CD4-positive, alpha-beta memory T cell (primary cell): ENCODE measurements at regions not wholly inside any gene's neighbourhood (a gene's known extent, or its start where the extent isn't known, plus 50 kb on each side); places are given as distances from the start of the nearest gene placed in this dataset.

Source experiments
- CTCF ChIA-PET: fragments of 350-600 bp; sonication (Branson Sonifier 250); formaldehyde crosslinking; loops from one replicate; lab custom pipeline; 2021; ENCODE audit warnings: inconsistent platforms; ENCODE audit not compliant: partially characterized antibody; lab: Charles Lee
- POLR2A ChIA-PET: fragments of 350-600 bp; sonication (Branson Sonifier 250); formaldehyde crosslinking; loops from one replicate; lab custom pipeline; 2021; ENCODE audit not compliant: partially characterized antibody; lab: Charles Lee
- DNase-seq, 5 donors: peaks; one replicate each; pipeline versions ENCODE4 v3.0.0 to v3.0.0-alpha.2; 2020 to 2022; ENCODE audit warnings: mixed read lengths in 1 of 5
- H3K27ac ChIP-seq: one replicate; pipeline ENCODE4 v1.7.0; 2013; ENCODE audit warnings: low read depth, low read length
- H3K27me3 ChIP-seq: 2 replicates; pipeline ENCODE4 v1.7.0; 2013; ENCODE audit warnings: mild to moderate bottlenecking, low read length, moderate library complexity; ENCODE audit not compliant: insufficient read depth
- H3K36me3 ChIP-seq: 2 replicates; pipeline ENCODE4 v1.7.0; 2013; ENCODE audit warnings: mild to moderate bottlenecking, low read length, moderate library complexity; ENCODE audit not compliant: insufficient read depth
- H3K4me1 ChIP-seq: 2 replicates; pipeline ENCODE4 v1.7.0; 2013; ENCODE audit warnings: mild to moderate bottlenecking, low read length, moderate library complexity; ENCODE audit not compliant: insufficient read depth
- H3K4me3 ChIP-seq, 2 donors: one replicate each; pipeline ENCODE4 v1.7.0; 2013; ENCODE audit warnings: low read length in 2 of 2, mild to moderate bottlenecking in 1 of 2
- H3K9me3 ChIP-seq, 2 donors: one replicate each; pipeline ENCODE4 v1.7.0; 2013; ENCODE audit warnings: low read length in 2 of 2, control low read depth in 1 of 2; ENCODE audit not compliant: control insufficient read depth in 1 of 2
- H3K27ac Mint-ChIP-seq, 7 donors: one replicate each; pipeline ENCODE4 v1.8.0; 2020 to 2021; ENCODE audit warnings: mixed read lengths in 7 of 7, mild to moderate bottlenecking in 6 of 7, inconsistent platforms in 3 of 7, moderate library complexity in 3 of 7
- H3K27me3 Mint-ChIP-seq, 2 donors: one replicate each; pipeline ENCODE4 v1.8.0; 2020 to 2021; ENCODE audit warnings: mixed read lengths in 2 of 2
- H3K36me3 Mint-ChIP-seq, 2 donors: one replicate each; pipeline ENCODE4 v1.8.0; 2020 to 2021; ENCODE audit warnings: mixed read lengths in 2 of 2, inconsistent platforms in 1 of 2, mild to moderate bottlenecking in 1 of 2
- H3K4me1 Mint-ChIP-seq, 4 donors: one replicate each; pipeline ENCODE4 v1.8.0; 2020 to 2021; ENCODE audit warnings: mixed read lengths in 4 of 4, mild to moderate bottlenecking in 1 of 4
- H3K4me3 Mint-ChIP-seq, 8 donors: one replicate each; pipeline ENCODE4 v1.8.0; 2020 to 2021; ENCODE audit warnings: mixed read lengths in 8 of 8, mild to moderate bottlenecking in 7 of 8, moderate library complexity in 6 of 8, inconsistent platforms in 3 of 8
- H3K9me3 Mint-ChIP-seq, 8 donors: one replicate each; pipeline ENCODE4 v1.8.0; 2020 to 2021; ENCODE audit warnings: mixed read lengths in 8 of 8, mild to moderate bottlenecking in 5 of 8, inconsistent platforms in 3 of 8, moderate library complexity in 1 of 8
- intact Hi-C: fragments of 100-400 bp; cut with micrococcal nuclease; formaldehyde crosslinking; loops from one replicate; pipeline ENCODE4 v1.15.1; 2023

GRCh38 chr18:24633121-24633520, 172.7 kb downstream of the HRH4 start:
- Histone ChIP-seq H3K9me3 (no peaks in the 10 kb centered on the region), H3K27ac (no peak overlapping the region), H3K4me3 (no peak overlapping the region), H3K27me3 (no peaks in the 10 kb centered on the region), H3K36me3 (no peaks in the 10 kb centered on the region), H3K4me1 (no peaks in the 10 kb centered on the region)
- intact Hi-C loops, result no loop called here
- Mint-ChIP-seq H3K36me3 (no peaks in the 10 kb centered on the region), H3K9me3 (no peaks in the 10 kb centered on the region), H3K27ac (no peak overlapping the region), H3K4me3 (no peak overlapping the region), H3K4me1 (no peaks in the 10 kb centered on the region), H3K27me3 (peaks cover 4 to 7% of the 10 kb centered on the region in 2 donors)
- ChIA-PET CTCF (no interaction called here), POLR2A (no interaction called here)
- DNase-seq, result no peak

GRCh38 chr18:24649571-24649970, 189.1 kb downstream of the HRH4 start:
- H3K9me3 Mint-ChIP-seq, result peaks cover 0 to 15% (median 11%) of the 10 kb centered on the region in 8 donors
- POLR2A ChIA-PET, result no interaction called here

GRCh38 chr18:24651434-24651833, 191.0 kb downstream of the HRH4 start:
- H3K36me3 ChIP-seq, result no peaks in the 10 kb centered on the region
- H3K27ac ChIP-seq, result no peak overlapping the region
- CTCF ChIA-PET, result no interaction called here
- POLR2A ChIA-PET, result no interaction called here
- intact Hi-C loops, result no loop called here
- Mint-ChIP-seq H3K27me3 (peaks cover 0 to 4% of the 10 kb centered on the region in 2 donors), H3K27ac (no peak overlapping the region), H3K4me3 (no peak overlapping the region), H3K9me3 (peaks cover 0 to 15% (median 11%) of the 10 kb centered on the region in 8 donors), H3K4me1 (no peaks in the 10 kb centered on the region), H3K36me3 (peaks cover 0 to 7% of the 10 kb centered on the region in 2 donors)
- no peak overlapping the region for H3K4me3 ChIP-seq
- DNase-seq, result no peak
- H3K9me3 ChIP-seq, result peaks cover 0 to 3% of the 10 kb centered on the region in 2 donors
- no peaks in the 10 kb centered on the region for H3K4me1 ChIP-seq
- H3K27me3 ChIP-seq, result no peaks in the 10 kb centered on the region

More at GRCh38 chr18:24649571-24649970, 189.1 kb downstream of the HRH4 start:
- H3K4me3 Mint-ChIP-seq, result no peak overlapping the region
- DNase-seq, result no peak
- no peaks in the 10 kb centered on the region for H3K36me3 ChIP-seq
- no peak overlapping the region for H3K27ac Mint-ChIP-seq
- H3K36me3 Mint-ChIP-seq, result peaks cover 0 to 7% of the 10 kb centered on the region in 2 donors
- H3K4me1 ChIP-seq, result no peaks in the 10 kb centered on the region
- no peak overlapping the region for H3K4me3 ChIP-seq
- peaks cover 2 to 5% of the 10 kb centered on the region in 2 donors for H3K27me3 Mint-ChIP-seq
- intact Hi-C loops, result no loop called here
- peaks cover 0 to 3% of the 10 kb centered on the region in 2 donors for H3K9me3 ChIP-seq
- H3K27ac ChIP-seq, result no peak overlapping the region
- H3K4me1 Mint-ChIP-seq, result no peaks in the 10 kb centered on the region
- H3K27me3 ChIP-seq, result no peaks in the 10 kb centered on the region
- CTCF ChIA-PET, result no interaction called here

GRCh38 chr18:24656050-24656449, 195.6 kb downstream of the HRH4 start:
- peaks cover 0 to 3% of the 10 kb centered on the region in 2 donors for H3K9me3 ChIP-seq
- no peak overlapping the region for H3K4me3 ChIP-seq
- ChIA-PET CTCF (interaction anchor here (1.0 kb wide), 1 partner anchor 16 kb away, joined by 3 read pairs; no protein-coding TSS in a partner anchor), POLR2A (no interaction called here)
- peaks cover 15% of the 10 kb centered on the region for H3K4me1 ChIP-seq
- H3K36me3 ChIP-seq, result no peaks in the 10 kb centered on the region
- H3K4me3 Mint-ChIP-seq, result no peak overlapping the region
- intact Hi-C loops, result no loop called here
- H3K9me3 Mint-ChIP-seq, result peaks cover 0 to 11% (median 6%) of the 10 kb centered on the region in 8 donors
- H3K36me3 Mint-ChIP-seq, result peaks cover 0 to 7% of the 10 kb centered on the region in 2 donors
- H3K27ac ChIP-seq, result no peak overlapping the region
- H3K4me1 Mint-ChIP-seq, result peaks cover 8 to 20% (median 12%) of the 10 kb centered on the region in 4 donors
- no peak overlapping the region for H3K27ac Mint-ChIP-seq
- no peak for DNase-seq
- H3K27me3 Mint-ChIP-seq, result no peaks in the 10 kb centered on the region
- no peaks in the 10 kb centered on the region for H3K27me3 ChIP-seq

GRCh38 chr18:24656551-24657443, 196.4 kb downstream of the HRH4 start:
- Histone ChIP-seq H3K27ac (no peak overlapping the region), H3K4me1 (peaks cover 19% of the 10 kb centered on the region), H3K36me3 (no peaks in the 10 kb centered on the region), H3K9me3 (peaks cover 0 to 3% of the 10 kb centered on the region in 2 donors), H3K4me3 (no peak overlapping the region), H3K27me3 (no peaks in the 10 kb centered on the region)
- Mint-ChIP-seq H3K4me3 (no peak overlapping the region), H3K36me3 (peaks cover 0 to 2% of the 10 kb centered on the region in 2 donors), H3K4me1 (peaks cover 8 to 20% (median 13%) of the 10 kb centered on the region in 4 donors), H3K9me3 (peaks cover 0 to 5% (median 2%) of the 10 kb centered on the region in 8 donors), H3K27ac (no peak overlapping the region), H3K27me3 (no peaks in the 10 kb centered on the region)
- POLR2A ChIA-PET, result no interaction called here
- intact Hi-C loops, result no loop called here
- CTCF ChIA-PET, result interaction anchor here (1.4 kb wide), 1 partner anchor 72 kb away, joined by 3 read pairs; no protein-coding TSS in a partner anchor
- DNase-seq, result no peak

- Histone ChIP-seq H3K27ac (no peak overlapping the region), H3K4me1 (peaks cover 19% of the 10 kb centered on the region), H3K36me3 (no peaks in the 10 kb centered on the region), H3K27me3 (no peaks in the 10 kb centered on the region), H3K4me3 (no peak overlapping the region), H3K9me3 (no peaks in the 10 kb centered on the region)
- DNase-seq, result no peak
- H3K27me3 Mint-ChIP-seq, result no peaks in the 10 kb centered on the region
- H3K4me3 Mint-ChIP-seq, result no peak overlapping the region
- no peaks in the 10 kb centered on the region for H3K36me3 Mint-ChIP-seq
- ChIA-PET CTCF (interaction anchor here (1.4 kb wide), 1 partner anchor 71 kb away, joined by 3 read pairs; no protein-coding TSS in a partner anchor), POLR2A (no interaction called here)
- peaks cover 8 to 20% (median 13%) of the 10 kb centered on the region in 4 donors for H3K4me1 Mint-ChIP-seq
- H3K27ac Mint-ChIP-seq, result peak overlapping the region in 3 of 7 donors; percentile 19 to 52 (median 43)
- peaks cover 0 to 2% (median 0%) of the 10 kb centered on the region in 8 donors for H3K9me3 Mint-ChIP-seq
- intact Hi-C loops, result no loop called here
Observed at GRCh38 chr18:24657444-24657842, 197.0 kb downstream of the HRH4 start.

GRCh38 chr18:24658302-24658701, 197.9 kb downstream of the HRH4 start:
- peak overlapping the region in 1 of 8 donors; percentile 36 for H3K4me3 Mint-ChIP-seq
- POLR2A ChIA-PET, result no interaction called here
- H3K4me1 Mint-ChIP-seq, result peaks cover 8 to 25% (median 13%) of the 10 kb centered on the region in 4 donors
- Histone ChIP-seq H3K4me3 (no peak overlapping the region), H3K9me3 (no peaks in the 10 kb centered on the region), H3K4me1 (peaks cover 19% of the 10 kb centered on the region), H3K36me3 (no peaks in the 10 kb centered on the region), H3K27ac (no peak overlapping the region), H3K27me3 (no peaks in the 10 kb centered on the region)
- CTCF ChIA-PET, result no interaction called here
- H3K36me3 Mint-ChIP-seq, result no peaks in the 10 kb centered on the region
- H3K9me3 Mint-ChIP-seq, result peaks cover 0 to 2% (median 0%) of the 10 kb centered on the region in 8 donors
- H3K27me3 Mint-ChIP-seq, result peaks cover 4% of the 10 kb centered on the region in 2 donors
- intact Hi-C loops, result no loop called here
- DNase-seq, result no peak
- H3K27ac Mint-ChIP-seq, result peak overlapping the region in 5 of 7 donors; percentile 23 to 67 (median 31)
